MM.1S (cell line): ENCODE measurements at regions not wholly inside any gene's neighbourhood (a gene's known extent, or its start where the extent isn't known, plus 50 kb on each side); places are given as distances from the start of the nearest gene placed in this dataset.

Source experiments
- DNase-seq: peaks from one replicate; pipeline ENCODE4 v3.0.0-alpha.2; 2015
- H2AFZ ChIP-seq: fragments of 300-600 bp; sonication (generic); 2 replicates; pipeline ENCODE4 v1.6.0; 2016; ENCODE audit warnings: antibody characterized with exemption, low read length
- H3F3A ChIP-seq: fragments of 300-600 bp; sonication (generic); 2 replicates; pipeline ENCODE4 v1.6.1; 2016; ENCODE audit warnings: mild to moderate bottlenecking, antibody characterized with exemption, low read length, moderate library complexity, mixed read lengths; ENCODE audit not compliant: insufficient read depth
- H3K27ac ChIP-seq: fragments of 300-600 bp; sonication (generic); 2 replicates; pipeline ENCODE4 v1.5.1; 2016; ENCODE audit warnings: mild to moderate bottlenecking, low read length
- H3K27me3 ChIP-seq: fragments of 300-600 bp; sonication (generic); replicated peaks from 2 replicates; pipeline ENCODE4 v1.6.0; 2016; ENCODE audit warnings: low read length; ENCODE audit not compliant: insufficient read depth
- H3K36me3 ChIP-seq: fragments of 300-600 bp; sonication (generic); replicated peaks from 2 replicates; pipeline ENCODE4 v1.6.1; 2016; ENCODE audit warnings: mild to moderate bottlenecking, low read length, mixed read lengths; ENCODE audit not compliant: insufficient read depth
- H3K4me1 ChIP-seq: fragments of 300-600 bp; sonication (generic); 2 replicates; pipeline ENCODE4 v1.6.1; 2016; ENCODE audit warnings: low read length, mixed read lengths
- H3K4me2 ChIP-seq: fragments of 300-600 bp; sonication (generic); 2 replicates; pipeline ENCODE4 v1.6.0; 2016; ENCODE audit warnings: low read depth, low read length
- H3K4me3 ChIP-seq: fragments of 300-600 bp; sonication (generic); 2 replicates; pipeline ENCODE4 v1.5.1; 2016; ENCODE audit warnings: low read length, mixed read lengths
- H3K79me2 ChIP-seq: fragments of 300-600 bp; sonication (generic); 2 replicates; pipeline ENCODE4 v1.6.1; 2016; ENCODE audit warnings: mixed run types, low read length, mixed read lengths
- H3K9ac ChIP-seq: fragments of 300-600 bp; sonication (generic); 2 replicates; pipeline ENCODE4 v1.6.1; 2016; ENCODE audit warnings: low read length, mixed read lengths
- H3K9me2 ChIP-seq: fragments of 300-600 bp; sonication (generic); replicated peaks from 2 replicates; pipeline ENCODE4 v1.6.1; 2016; ENCODE audit warnings: mild to moderate bottlenecking, low read length, mixed read lengths; ENCODE audit not compliant: insufficient read depth
- H3K9me3 ChIP-seq: fragments of 300-600 bp; sonication (generic); replicated peaks from 2 replicates; pipeline ENCODE4 v1.6.1; 2016; ENCODE audit warnings: mild to moderate bottlenecking, low read length, mixed read lengths; ENCODE audit not compliant: insufficient read depth
- H4K20me1 ChIP-seq: fragments of 300-600 bp; sonication (generic); 2 replicates; pipeline ENCODE4 v1.6.1; 2016; ENCODE audit warnings: mild to moderate bottlenecking, low read length, moderate library complexity, mixed read lengths; ENCODE audit not compliant: insufficient read depth
- CTCF ChIP-seq: fragments of 300-600 bp; sonication (generic); IDR thresholded peaks from 2 replicates; pipeline ENCODE4 v1.5.1; 2016; ENCODE audit warnings: antibody characterized with exemption, low read length, mixed read lengths
- EZH2 ChIP-seq: fragments of 300-600 bp; sonication (generic); optimal IDR thresholded peaks from 2 replicates; pipeline ENCODE3; 2017; ENCODE audit warnings: low read depth, mild to moderate bottlenecking, antibody characterized with exemption, low read length, mixed read lengths
- EZH2phosphoT487 ChIP-seq: fragments of 300-600 bp; sonication (generic); IDR thresholded peaks from 2 replicates; pipeline ENCODE4 v1.6.1; 2018; ENCODE audit warnings: antibody characterized with exemption, low read length

- H3K9me3 ChIP-seq: no peaks in the 10 kb centered on the region
Observed at GRCh38 chr16:35639233-35640205, 2180.1 kb downstream of the TP53TG3F start.

GRCh38 chr16:35642322-35642835 lies 2183.0 kb downstream of the TP53TG3F start:
- Histone ChIP-seq H3K79me2 (no peaks in the 10 kb centered on the region), H3K36me3 (no peaks in the 10 kb centered on the region), H3K4me3 (no peak overlapping the region), H3K27me3 (no peaks in the 10 kb centered on the region), H3K9me3 (no peaks in the 10 kb centered on the region), H4K20me1 (no peaks in the 10 kb centered on the region), H3K27ac (no peak overlapping the region), H3K4me2 (no peak overlapping the region), H3K9me2 (no peaks in the 10 kb centered on the region), H3K9ac (no peak overlapping the region), H3K4me1 (no peaks in the 10 kb centered on the region), H3F3A (no peaks in the 10 kb centered on the region), H2AFZ (no peak overlapping the region)
- no peak for TF ChIP-seq EZH2
- no peak for TF ChIP-seq EZH2phosphoT487
- TF ChIP-seq CTCF: no peak
- DNase-seq: no peak

More at GRCh38 chr16:35639233-35640205, 2180.1 kb downstream of the TP53TG3F start:
- Histone ChIP-seq H3K4me2 (no peak overlapping the region), H3K79me2 (no peaks in the 10 kb centered on the region), H3K4me1 (no peaks in the 10 kb centered on the region), H3K27me3 (no peaks in the 10 kb centered on the region), H3K4me3 (no peak overlapping the region), H3F3A (no peaks in the 10 kb centered on the region), H3K27ac (no peak overlapping the region), H2AFZ (no peak overlapping the region), H3K9ac (no peak overlapping the region), H4K20me1 (no peaks in the 10 kb centered on the region), H3K36me3 (no peaks in the 10 kb centered on the region), H3K9me2 (no peaks in the 10 kb centered on the region)
- TF ChIP-seq EZH2phosphoT487: no peak
- no peak for TF ChIP-seq CTCF
- TF ChIP-seq EZH2: no peak
- no peak for DNase-seq

GRCh38 chr16:35651841-35652240 lies 2192.4 kb downstream of the TP53TG3F start:
- H3K4me1 ChIP-seq: no peaks in the 10 kb centered on the region
- H3K79me2 ChIP-seq: no peaks in the 10 kb centered on the region
- no peaks in the 10 kb centered on the region for H4K20me1 ChIP-seq
- no peaks in the 10 kb centered on the region for H3K27me3 ChIP-seq
- no peak overlapping the region for H3K4me2 ChIP-seq
- H3F3A ChIP-seq: no peaks in the 10 kb centered on the region
- H3K4me3 ChIP-seq: no peak overlapping the region
- no peaks in the 10 kb centered on the region for H3K9me2 ChIP-seq
- no peak overlapping the region for H3K27ac ChIP-seq
- H3K36me3 ChIP-seq: no peaks in the 10 kb centered on the region
- H2AFZ ChIP-seq: no peak overlapping the region
- DNase-seq: no peak
- H3K9ac ChIP-seq: no peak overlapping the region
- H3K9me3 ChIP-seq: no peaks in the 10 kb centered on the region
- TF ChIP-seq EZH2 (no peak), EZH2phosphoT487 (no peak), CTCF (no peak)
